ENCODE measurements at regions not wholly inside any gene's neighbourhood (a gene's known extent, or its start where the extent isn't known, plus 50 kb on each side); places are given as distances from the start of the nearest gene placed in this dataset.
A peak's percentile ranks its signal among the peaks of the same experiment; 100 is the strongest.
"Not testable (repeated sequence)": the region's sequence is repeated elsewhere in the genome, so short reads cannot be mapped to it uniquely, and the experiment has no call there.

DNA sequence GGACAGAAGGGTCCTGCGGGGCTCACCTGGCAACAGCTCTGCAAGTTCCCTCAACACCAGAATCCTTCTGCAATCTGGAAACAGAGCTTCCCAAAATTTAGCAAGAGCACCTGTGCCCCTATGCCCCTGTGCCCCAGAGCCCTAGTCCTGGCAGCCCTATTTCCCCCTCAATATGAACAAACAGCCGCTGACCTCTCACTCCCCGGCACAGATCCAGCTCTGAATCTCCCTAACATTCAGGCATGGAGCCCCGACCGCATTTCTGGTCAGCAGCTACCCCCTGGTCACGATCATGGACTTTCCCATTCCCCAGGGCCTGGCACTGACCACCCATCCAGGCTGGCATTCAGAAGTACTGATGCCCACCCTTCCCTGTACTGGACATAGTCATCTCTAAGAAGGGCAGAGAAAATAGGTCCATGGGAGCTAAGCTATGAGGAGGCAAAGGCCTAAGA is 110.8 kb upstream of the SMURF2 start:
- DNase-seq (ENCODE audit: low read depth), result no peak

DNA sequence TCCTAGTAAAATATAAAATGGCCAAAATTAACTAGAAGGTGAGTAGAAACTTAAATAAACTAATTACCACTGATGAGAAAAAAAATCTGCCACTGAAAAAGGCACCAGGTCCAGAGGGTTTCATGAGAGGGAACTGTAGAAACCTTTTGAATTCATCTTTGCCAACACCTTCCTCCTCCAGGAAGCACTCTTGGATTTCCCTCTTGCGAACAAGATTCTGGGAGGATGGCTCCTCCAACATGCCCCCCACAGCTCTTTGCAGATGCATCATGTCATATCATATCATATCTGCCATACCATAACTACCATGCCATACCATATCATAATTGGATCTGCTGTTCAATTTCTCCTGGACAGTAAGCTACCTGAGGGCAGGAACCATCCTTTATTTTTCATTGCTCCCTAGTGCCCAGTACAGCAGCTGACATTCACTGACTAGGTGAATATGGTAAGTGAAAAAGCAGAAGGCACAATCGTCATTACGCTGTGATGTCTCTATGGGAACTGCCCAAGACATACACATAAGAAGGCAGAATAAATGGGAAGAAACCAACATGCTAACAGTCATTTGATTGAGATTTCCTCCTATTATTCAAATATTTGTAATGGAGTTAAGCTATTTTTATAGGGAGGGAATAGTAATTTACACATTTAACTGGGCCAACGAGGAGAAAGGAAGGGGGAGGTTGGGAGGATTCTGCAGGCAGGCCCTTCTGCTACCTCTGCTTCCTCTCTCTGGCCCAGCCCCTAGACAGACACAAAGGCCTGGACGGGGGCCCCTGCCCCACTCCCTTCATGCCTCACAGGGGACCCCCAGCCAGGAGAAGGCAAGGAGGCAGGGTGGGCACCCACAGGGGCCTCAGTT is 110.1 kb upstream of the SMURF2 start:
- no peak for DNase-seq (ENCODE audit: low read depth)

DNA sequence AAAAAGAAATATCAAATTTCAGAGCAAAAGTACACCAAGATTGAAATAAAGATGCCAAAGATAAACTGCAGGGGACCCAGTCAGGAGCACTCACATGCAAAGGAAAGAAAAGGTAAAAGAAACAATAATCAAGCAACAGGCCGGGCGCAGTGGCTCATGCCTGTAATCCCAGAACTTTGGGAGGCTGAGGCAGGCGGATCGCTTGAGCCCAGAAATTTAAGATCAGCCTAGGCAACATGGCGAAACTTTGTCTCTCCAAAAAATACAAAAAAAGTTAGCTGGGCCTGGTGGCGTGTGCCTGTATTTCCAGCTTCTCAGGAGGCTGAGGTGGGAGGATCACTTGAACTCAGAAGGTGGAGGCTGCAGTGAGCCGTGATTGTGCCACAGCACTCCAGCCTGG is 107.6 kb upstream of the SMURF2 start:
- DNase-seq (ENCODE audit: low read depth), result no peak

DNA sequence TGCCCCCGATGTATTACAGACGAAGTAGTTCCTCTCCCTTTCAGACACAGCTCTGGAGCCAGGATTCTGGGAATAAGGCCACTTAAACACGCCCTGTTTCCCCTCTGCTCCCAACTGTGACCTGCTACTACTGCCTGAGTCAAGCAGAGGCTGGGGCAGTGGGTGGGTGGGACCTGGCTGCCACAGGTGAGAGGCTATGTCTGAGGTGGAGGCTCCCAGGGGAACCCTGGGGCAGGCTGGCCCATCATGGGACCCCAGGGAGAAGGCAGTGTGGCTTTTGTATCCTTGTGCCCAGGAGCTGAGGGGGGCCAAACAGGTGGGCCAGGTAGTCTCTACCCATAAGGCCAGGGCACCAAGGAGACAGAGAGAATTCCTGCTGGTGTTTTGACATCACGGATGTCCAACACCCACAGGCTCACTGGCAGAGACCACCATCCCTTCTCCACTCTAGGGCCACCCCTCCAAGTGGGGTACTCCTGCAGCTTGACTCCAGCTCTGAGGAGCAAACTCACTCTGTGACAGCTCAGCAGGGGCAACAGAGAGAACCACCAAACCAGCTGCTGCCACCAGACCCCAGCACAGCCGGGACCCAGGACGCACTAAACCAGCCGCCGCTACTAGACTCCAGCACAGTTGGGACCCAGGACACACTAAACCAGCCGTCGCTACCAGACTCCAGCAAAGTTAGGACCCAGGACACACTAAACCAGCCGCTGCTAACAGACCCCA is 105.3 kb upstream of the SMURF2 start:
- no peak for DNase-seq (ENCODE audit: low read depth)

DNA sequence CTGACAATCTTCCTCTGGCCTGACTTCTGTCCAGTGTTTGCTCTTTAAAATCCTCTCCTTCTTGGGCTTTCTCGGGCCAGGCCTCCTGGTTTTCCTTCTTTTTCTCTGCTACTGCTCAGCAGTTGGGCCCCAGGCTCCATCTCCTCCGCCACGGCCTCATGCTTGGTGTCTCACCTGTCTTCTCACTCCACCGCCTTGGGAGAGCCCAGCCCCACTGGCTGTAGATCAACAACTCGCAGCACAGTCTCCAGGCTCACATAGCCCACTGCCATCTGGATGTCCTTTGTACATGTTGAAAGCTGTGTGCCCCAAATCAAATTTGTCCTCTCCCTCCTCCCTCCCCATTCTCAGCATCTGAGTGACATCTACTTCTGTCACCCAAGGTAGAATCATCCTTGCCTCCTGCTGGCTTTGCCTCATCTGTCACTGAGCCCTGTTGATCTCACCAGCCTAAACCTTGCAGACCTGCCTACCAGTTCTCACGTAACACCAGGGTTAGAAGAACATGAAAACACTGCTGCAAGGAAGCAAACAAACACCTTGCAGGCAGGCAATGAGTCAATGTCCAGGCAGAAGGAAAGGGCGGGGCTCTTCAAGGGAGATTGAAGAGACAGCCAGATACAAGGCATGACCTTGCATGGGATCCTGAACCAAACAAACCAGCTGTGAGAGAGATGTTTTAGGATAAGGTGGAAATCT is 103.2 kb upstream of the SMURF2 start:
- no peak for DNase-seq (ENCODE audit: low read depth)

DNA sequence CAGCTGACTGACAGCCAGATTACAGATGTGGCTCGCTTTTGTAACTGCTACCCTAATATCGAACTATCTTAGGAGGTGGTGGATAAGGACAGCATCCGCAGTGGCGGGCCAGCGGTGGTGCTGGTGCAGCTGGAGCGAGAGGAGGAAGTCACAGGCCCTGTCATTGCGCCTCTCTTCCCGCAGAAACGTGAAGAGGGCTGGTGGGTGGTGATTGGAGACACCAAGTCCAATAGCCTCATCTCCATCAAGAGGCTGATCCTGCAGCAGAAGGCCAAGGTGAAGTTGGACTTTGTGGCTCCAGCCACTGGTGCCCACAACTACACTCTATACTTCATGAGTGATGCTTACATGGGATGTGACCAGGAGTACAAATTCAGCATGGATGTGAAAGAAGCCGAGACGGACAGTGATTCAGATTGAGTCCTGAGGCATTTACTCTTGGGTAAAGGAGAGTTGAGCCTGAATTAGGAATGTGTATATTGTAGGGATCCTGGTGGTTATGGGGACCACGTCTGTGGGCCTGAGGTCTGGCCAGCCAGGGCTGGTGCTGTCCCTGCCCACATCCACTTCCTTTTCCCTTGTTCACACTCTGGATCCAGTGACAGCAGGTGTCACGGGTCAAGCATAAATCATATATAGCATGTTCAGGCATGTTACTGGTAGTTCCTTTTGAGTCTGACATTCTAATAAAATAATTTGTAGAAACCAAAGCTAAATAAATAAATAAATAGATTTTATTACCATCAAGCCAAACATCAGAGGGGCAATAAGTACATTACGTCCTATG is 89.0 kb upstream of the SMURF2 start:
- no peak for DNase-seq (ENCODE audit: low read depth)

DNA sequence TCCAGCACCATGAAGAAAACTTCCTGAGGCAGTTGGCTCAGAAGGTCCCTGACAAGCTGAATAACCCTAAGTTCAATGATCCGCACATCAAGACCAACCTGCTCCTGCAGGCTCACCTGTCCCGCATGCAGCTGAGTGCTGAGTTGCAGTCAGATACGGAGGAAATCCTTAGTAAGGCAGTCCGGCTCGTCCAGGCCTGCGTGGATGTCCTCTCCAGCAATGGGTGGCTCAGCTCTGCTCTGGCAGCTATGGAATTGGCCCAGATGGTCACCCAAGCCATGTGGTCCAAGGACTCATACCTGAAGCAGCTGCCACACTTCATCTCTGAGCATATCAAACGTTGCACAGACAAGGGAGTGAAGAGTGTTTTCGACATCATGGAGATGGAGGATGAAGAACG is 88.4 kb upstream of the SMURF2 start:
- no peak for DNase-seq (ENCODE audit: low read depth)

DNA sequence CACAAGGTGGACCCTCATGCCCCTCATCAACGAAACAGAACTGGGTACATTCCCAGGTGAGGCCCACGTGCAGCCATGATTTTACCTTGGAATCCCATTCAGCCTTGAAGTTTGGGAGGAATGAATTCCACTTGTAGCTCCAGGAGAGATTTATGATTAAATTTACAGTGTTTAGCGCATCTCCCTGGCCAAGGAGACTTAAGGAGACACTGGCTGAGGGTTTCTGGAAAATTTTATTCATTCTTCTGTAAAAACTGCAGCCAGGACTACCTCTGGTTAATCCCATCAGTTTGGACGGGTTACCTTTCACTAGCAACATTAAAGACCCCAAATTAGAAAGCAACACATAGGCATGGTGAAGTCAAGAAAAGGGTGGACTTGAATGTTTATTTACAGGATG is 87.2 kb upstream of the SMURF2 start:
- no peak for DNase-seq (ENCODE audit: low read depth)

DNA sequence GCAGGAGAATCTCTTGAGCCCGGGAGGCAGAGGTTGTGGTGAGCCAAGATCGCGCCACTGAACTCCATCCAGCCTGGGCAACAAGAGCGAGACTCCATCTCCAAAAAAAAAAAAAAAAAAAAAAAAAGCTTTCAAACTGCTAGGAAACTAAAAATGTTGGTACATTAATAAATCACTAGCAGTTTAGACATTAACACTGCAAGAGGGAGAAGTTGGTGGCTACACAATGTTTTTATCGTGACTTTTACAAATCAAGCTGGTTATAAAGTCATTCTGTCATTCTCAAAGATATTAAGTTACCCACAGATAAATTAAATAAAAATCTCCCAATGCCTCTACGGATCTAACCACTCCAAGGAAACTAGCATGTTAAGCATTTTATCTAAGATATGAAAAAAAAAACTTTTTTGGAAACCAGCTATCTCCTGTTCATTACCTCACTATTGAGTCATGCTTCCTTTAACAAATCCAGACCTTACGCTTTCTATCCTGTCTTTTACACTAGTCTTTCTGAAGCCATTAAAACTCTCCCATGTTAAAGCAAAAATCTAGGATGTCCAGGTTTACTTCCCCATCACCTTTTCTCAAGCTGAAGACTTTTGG is 85.9 kb upstream of the SMURF2 start:
- no peak for DNase-seq (ENCODE audit: low read depth)

DNA sequence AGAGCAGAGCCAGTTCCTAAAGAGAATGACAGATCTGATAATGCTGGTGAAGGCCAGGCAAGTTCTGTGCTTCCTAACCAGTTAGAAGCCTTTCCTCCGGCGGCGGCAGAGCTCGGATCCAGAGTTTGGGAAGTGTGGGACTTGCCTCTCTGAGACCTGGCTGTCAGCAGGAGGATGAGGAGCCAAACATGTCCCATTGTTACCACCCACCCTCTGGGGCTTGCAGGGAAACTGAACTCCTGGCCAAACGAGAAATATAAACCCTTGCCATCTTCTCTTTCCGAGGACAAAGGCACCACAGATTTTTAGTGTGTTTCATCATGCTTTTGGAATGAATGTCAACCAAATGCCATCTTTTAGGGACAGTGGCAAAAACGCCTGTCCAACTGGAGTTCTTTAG is 80.2 kb upstream of the SMURF2 start:
- no peak for DNase-seq (ENCODE audit: low read depth)

DNA sequence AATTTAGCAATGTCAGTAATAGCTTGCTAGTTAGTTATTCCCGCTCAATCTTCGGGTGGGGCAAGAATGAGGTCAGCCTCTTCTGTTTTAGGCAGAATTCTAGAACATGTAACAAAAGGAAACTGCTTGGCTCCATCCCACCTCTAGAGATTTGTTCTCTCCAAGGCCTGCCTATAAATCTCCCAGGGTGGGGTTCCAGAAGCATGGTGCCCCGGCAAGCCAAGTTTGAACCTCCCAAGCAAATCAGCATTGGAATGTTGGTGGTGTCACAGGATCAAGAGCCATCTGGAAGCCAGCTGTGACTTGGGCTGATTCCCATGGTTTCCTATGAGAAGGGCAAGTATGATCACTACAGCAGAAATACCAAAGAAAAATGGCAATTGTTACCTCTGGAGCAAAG is 79.8 kb upstream of the SMURF2 start:
- DNase-seq (ENCODE audit: low read depth), result peak; percentile 98

DNA sequence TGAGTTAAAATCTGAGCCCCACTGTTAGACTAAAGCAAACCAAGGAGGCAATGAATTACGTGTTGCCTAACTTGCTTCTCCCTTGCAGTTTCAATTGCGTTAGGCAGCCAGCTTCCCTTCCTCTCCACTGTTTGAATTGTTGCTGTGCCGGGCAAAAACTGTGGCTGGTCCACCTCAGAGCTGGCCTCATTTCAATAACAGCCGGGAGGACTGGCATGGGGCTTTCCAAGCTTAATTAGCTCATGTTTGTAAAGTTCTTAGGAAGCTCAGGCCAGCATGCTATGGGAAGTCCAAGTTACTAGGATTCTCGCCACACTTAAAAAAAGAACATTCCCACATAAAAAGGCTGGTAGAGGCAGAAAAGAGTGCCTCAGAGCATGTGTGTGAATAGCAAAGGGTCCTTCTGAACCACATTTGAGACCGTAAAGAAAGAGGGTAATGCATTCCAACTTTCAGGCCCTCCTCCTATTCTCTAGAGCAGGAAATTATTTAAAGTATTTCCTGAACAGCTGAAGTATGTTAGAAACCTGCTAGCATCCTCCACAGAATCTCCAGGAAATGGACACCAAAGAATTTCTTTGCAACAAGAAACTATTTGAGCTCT is 79.0 kb upstream of the SMURF2 start:
- DNase-seq (ENCODE audit: low read depth), result no peak

DNA sequence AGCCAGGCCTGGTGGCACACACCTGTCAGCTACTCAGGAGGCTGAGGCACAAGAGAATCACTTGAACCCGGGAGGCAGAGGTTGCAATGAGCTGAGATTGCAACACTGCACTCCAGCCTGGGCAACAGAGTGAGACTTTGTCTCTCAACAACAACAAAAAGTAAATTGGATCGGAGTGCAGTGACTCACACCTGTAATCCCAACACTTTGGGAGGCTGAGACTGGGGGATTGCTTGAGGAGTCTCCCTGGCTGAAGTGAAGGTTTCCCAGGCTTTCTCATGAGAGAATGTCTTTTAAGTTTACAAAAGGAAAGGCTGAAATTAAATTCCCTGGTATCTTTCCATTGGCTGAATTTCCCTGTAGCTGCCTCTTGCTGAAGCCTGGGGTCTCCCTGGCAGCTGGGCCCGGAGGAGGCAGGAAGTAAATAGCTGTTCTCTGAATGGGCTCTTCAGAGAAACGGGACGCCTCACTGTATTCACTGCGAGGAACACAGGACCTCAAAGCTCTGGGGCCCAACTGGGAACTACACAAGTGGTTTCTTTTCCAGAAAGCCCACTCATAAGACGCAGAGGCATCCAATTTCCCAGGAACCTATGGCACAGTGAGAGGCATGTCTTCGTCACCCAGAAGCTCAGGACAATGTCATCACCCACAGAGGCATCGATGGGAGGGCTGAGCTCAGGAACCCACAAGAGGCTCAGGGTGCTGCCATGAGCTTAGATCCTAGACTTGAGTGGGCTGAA is 77.4 kb upstream of the SMURF2 start:
- no peak for DNase-seq (ENCODE audit: low read depth)

DNA sequence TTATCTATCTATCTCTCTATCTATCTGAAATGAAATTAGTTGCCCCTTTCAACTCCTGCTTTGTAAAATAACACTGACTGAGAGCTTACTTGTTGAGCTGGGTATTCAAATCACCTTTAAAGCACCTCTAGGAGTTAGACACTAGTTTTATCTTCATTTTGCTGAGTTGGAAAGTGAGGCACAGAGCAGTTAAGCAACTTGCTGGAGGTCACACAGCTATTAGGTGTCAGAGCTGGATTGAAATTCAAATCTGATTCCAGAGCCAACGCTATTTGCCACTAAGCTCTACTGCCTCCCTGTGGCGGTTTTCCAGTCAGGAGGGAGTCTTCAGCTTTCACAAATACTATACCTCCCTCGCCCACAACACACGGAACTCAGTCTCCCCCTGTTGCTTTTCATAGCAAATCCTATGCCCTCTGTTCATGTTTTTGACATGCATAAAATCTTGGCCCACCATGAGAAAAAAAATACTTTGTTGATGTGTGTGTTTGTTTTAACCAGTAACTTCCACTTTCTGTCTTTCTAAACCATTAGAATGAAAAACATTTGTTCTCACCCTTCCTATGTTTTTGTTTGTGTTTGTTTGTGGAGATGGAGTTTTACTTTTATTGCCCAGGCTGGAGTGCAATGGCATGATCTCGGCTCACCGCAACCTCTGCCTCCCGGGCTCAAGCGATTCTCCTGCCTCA is 74.8 kb upstream of the SMURF2 start:
- no peak for DNase-seq (ENCODE audit: low read depth)

DNA sequence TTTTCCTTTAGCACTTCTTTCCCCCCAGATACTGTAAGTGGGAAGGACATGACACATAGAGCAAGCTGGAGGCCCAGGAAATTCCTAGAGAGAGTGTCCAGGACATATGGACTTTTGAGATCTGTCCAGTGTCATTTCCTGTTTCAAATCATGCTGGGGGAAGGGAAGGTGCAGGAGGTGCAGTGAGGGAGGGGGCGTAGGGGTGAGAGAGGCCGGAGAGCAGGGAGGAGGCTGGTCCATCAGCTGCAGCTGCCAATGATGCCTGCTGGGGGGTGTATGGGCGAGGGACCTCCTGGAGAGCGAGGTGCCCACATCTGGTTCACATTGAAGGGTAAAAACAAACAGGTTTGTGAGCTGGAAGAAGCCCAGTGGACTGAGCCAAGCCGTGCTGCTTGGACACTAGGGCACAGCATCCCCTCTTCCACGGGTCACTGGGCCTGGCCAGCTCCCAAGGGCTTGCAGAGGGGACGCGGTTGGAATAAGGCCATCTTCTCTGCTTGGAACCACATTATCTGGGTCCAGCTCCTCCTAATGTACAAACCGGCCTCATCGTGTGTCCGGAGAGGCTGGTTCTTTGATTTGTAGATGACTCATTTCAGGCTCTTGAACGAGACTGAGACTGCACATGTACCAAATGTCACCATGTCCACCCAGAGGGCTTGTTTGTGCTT is 70.4 kb upstream of the SMURF2 start:
- peak; percentile 78 for DNase-seq (ENCODE audit: low read depth)

DNA sequence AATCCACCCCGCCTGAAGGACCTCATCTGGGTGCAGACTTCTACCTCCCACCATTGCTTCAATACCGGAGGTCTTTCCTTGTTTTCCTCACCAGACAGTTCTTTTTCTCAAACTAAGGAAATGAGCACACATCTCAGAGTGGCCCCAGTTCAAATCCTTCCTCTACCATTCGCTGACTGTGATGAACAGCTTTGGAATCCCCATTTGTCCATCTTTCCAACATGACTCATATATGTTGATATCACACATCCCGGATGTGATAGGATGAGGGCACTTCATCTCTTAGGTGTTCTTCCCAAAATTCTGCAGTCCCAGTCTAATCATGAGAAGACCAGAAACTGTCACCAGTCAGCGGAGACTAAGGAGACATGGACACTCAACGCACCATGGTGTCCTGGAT is 67.9 kb upstream of the SMURF2 start:
- not testable (repeated sequence) for DNase-seq (ENCODE audit: low read depth)

DNA sequence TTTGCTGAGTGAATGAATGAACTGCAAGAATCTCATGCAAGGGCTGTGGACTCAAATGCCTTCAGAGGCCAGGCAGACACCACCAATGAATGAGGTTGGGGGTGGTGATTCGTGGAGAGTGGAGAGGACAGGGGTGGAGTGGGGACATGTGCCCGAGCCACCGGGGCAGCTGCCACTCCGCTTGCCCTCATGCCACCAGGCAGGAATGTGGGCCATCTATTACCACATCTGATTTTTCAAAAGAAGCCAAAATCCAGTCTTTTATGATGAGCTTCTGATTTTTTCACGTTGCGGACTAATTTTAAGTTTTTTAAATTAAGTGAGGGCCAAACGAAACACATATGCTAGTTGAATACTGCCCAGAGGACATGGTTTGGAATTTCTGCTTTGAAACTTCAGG is 67.1 kb upstream of the SMURF2 start:
- DNase-seq (ENCODE audit: low read depth), result no peak

DNA sequence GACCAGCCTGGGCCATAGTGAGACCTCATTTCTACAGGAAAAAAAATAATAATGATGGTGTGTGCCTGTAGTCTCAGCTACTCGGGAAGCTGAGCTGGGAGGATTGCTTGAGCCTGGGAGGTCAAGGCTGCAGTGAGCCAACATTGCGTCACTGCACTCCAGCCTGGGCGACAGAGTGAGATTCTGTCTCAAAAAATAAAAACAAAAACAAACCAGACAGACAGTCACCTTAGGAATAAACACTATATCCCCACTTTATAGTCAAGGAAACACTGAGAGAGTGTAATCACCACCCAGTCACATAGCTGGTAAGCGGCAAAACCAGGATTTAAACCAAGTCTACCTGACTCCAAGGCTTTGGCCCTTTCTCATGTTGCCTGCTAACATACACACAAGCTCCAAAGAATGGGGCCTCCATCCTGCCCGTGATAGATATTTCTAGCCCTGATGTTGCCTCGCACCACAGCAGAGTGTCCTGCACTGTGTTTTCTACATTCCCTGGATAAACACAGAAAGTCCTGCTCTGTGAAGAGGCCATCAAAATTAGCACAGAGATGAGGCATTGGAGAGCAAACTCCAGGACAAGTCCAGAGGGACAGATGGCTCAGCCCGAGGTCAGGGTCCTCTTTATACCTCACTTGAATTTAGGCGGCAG is 66.1 kb upstream of the SMURF2 start:
- no peak for DNase-seq (ENCODE audit: low read depth)

DNA sequence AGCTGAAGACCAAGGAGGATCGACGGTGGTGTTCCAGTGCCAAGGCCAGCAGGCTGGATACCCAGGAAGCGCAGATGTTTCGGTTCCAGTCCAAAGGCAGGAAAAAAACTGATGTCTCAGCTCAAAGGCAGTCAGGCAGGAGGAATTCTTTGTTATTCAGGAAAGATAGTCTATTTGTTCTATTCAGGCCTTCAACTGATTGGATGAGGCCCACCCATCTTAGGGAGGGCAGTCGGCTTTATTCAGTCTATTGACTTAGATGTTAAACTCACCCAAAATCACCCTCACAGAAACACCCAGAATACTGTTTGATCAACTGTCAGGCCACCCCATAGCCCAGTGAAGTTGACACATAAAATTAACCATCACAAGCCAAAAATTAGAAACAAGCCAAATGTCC is 63.9 kb upstream of the SMURF2 start:
- not testable (repeated sequence) for DNase-seq (ENCODE audit: low read depth)
